AG04450 (cell line): ENCODE measurements at regions not wholly inside any gene's neighbourhood (a gene's known extent, or its start where the extent isn't known, plus 50 kb on each side); places are given as distances from the start of the nearest gene placed in this dataset.

Source experiments
- CTCF ChIA-PET: fragments of 300-600, 350-600 bp; formaldehyde crosslinking; extraction: SDS; loops from one replicate; lab custom pipeline; 2022; ENCODE audit warnings: antibody characterized with exemption, inconsistent platforms; lab: Charles Lee
- POLR2A ChIA-PET: fragments of 350-600 bp; formaldehyde crosslinking; extraction: SDS; loops from one replicate; lab custom pipeline; 2021; ENCODE audit warnings: antibody characterized with exemption, inconsistent platforms; lab: Yijun Ruan, JAX
- DNase-seq: peaks from one replicate; pipeline ENCODE4 v3.0.0-alpha.2; 2011; ENCODE audit warnings: low read depth, low spot score
- H3K27ac ChIP-seq: one replicate; pipeline ENCODE4 v1.5.1; 2012; ENCODE audit warnings: low read depth, low read length, control low read depth
- H3K27me3 ChIP-seq: one replicate; pipeline ENCODE4 v1.6.0; 2012; ENCODE audit warnings: low read length; ENCODE audit not compliant: control insufficient read depth, insufficient read depth
- H3K4me3 ChIP-seq: 2 replicates; pipeline ENCODE4 v1.5.1; 2011; ENCODE audit warnings: mild to moderate bottlenecking, low read depth, low read length, control low read depth
- H3K9me3 ChIP-seq: 2 replicates; pipeline ENCODE4 v1.5.1; 2012; ENCODE audit warnings: low read length; ENCODE audit not compliant: control insufficient read depth, insufficient read depth
- TF ChIP-seq, protein P1 (sequence below): IDR thresholded peaks from 2 replicates; pipeline ENCODE4 v1.5.1; 2011; ENCODE audit warnings: low read depth, low read length, control low read depth, inconsistent platforms

DNA sequence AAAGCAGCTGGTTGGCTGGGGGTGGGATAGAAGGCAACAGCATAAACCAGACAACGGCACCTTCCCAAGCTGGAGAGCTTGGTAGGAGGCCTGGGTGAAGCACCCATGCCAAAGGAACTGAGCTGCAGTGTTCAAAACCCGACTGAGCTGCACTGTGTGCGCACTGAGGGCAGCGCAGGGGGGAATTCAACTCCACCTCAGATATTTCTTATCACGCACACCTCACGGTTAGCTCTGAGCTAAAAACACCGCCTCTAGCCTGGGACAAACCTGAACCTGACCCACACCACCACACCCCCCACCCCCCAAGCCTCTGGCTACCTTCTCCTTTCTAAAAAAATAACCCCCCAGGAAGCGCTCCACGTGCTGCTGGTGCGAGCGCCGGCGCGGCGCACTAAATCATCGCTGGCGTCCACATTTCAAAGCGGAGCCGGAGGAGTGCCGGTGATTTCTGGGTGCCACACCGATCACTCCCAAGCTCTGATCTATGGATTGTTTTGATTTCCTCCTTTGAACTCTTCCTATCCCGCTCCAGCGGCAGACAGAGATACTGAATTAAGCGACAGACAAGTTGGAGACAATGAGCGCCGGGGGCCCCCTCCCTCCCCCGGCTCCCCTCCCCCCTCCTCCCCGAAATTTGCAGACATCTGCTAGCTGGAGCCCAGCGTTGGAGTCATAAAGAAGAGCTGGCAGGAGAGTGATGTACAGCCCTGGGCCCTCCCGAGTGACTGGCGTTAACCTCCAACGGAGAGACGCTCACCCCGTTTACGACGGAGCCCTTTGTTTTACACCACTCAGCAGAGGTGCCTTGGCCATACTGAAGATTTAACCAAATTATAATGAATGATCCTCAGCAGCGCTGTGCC, 85.0 kb downstream of the NOG start:
- Histone ChIP-seq H3K4me3 (peak overlapping the region; percentile 34), H3K27me3 (peaks cover 38% of the 10 kb centered on the region), H3K9me3 (no peaks in the 10 kb centered on the region), H3K27ac (no peak overlapping the region)
- ChIA-PET CTCF (interaction anchor here (0.6 to 4.9 kb wide), 10 partner anchors 15 to 763 kb away, joined by 3 to 55 read pairs (median 4); partner anchors contain the start of gene NOG), POLR2A (interaction anchor here (0.6 kb wide), 1 partner anchor 36 kb away, joined by 3 read pairs; no protein-coding TSS in a partner anchor)
- DNase-seq, result no peak
- TF ChIP-seq, protein P1, sequence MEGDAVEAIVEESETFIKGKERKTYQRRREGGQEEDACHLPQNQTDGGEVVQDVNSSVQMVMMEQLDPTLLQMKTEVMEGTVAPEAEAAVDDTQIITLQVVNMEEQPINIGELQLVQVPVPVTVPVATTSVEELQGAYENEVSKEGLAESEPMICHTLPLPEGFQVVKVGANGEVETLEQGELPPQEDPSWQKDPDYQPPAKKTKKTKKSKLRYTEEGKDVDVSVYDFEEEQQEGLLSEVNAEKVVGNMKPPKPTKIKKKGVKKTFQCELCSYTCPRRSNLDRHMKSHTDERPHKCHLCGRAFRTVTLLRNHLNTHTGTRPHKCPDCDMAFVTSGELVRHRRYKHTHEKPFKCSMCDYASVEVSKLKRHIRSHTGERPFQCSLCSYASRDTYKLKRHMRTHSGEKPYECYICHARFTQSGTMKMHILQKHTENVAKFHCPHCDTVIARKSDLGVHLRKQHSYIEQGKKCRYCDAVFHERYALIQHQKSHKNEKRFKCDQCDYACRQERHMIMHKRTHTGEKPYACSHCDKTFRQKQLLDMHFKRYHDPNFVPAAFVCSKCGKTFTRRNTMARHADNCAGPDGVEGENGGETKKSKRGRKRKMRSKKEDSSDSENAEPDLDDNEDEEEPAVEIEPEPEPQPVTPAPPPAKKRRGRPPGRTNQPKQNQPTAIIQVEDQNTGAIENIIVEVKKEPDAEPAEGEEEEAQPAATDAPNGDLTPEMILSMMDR, result no peak

DNA sequence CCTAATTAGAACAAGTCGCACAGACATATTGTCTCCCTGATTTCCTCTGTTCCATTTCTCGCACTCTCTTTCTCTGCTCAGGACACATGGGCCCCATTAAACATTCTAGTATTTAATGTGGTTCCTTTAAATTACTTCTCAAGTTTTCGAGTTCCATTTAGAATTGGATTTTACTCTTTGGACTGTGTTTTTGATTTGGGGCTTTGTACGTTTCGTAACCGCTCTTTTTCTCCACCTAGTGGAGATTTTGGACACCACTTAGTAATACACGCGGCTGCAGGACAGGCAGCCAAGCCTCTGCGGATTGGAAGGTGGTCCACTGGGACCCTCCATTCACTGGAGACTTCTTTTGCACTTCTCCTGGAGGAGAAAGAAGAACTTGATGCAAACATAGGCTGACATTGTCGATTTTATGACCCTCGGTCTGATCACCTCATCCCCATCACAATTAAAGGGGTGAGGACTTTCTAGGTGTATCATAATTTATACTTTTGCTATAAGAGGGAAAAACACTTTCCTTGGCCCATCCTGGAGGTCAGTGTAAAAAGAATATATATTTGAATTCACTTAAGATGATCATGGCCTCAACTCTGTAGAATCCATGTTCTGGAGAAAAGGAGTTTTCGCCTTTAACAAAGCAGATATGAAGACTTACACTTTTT, 85.7 kb downstream of the NOG start:
- POLR2A ChIA-PET, result no interaction called here
- Histone ChIP-seq H3K27ac (no peak overlapping the region), H3K27me3 (peaks cover 32% of the 10 kb centered on the region), H3K9me3 (no peaks in the 10 kb centered on the region), H3K4me3 (peak overlapping the region; percentile 34)
- CTCF ChIA-PET, result interaction anchor here (0.7 to 4.9 kb wide), 7 partner anchors 12 to 762 kb away, joined by 3 to 55 read pairs (median 5); partner anchors contain the start of gene NOG
- DNase-seq, result no peak
- TF ChIP-seq, protein P1, result peak; percentile 73

DNA sequence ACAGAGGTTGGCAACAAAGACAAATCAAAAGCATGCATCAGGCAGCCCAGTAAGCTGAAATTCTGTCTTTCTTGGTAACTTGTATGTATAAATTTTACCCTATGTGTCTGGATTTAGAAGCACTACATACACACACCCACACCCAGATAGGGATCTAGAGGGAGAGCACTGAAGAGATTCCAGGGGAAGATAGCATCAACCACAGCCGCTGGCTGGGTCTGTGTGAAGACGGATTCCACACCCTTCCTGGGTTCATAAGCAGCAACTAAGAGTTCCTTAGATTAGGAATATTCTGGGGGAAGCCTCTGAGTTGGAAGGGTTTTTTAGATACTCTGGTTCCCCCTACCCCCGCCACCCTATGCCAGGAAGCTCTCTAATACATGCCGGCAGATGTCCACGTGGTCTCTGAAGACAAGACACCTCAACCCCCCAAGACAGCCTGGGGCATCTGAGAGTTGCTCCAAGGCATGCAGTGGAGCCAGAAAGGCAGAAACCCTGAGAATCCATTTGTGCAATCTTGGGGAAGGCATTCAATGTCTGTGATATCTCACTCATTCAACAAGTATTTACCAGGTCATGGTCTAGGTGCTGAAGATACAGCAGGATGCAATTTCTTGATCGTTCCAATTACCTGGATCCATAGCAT, 86.4 kb downstream of the NOG start:
- H3K27ac ChIP-seq, result no peak overlapping the region
- ChIA-PET POLR2A (no interaction called here), CTCF (interaction anchor here (1.0 to 4.9 kb wide), 6 partner anchors 12 to 87 kb away, joined by 3 to 55 read pairs (median 6); partner anchors contain the start of gene NOG)
- no peaks in the 10 kb centered on the region for H3K9me3 ChIP-seq
- TF ChIP-seq, protein P1, result no peak
- no peak overlapping the region for H3K4me3 ChIP-seq
- DNase-seq, result no peak
- H3K27me3 ChIP-seq, result peaks cover 30% of the 10 kb centered on the region

DNA sequence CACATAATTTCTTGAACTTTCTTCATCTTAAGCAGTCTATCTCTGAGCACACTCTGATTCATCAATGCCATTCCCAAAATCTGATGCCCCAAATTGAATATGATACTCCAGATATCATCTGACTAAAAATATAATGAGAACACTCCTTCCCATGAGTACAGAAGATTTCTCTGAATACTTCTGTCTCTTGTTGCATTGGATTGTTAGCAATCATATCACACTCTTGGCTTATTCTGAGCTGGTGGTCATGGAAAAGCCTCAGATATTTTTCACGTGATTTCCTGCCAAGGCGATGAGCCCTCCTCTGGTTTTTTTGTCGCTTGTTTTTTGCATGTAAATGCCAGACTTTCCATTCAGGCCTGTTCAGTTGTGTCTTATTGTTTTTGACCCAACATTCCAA, 87.2 kb downstream of the NOG start:
- POLR2A ChIA-PET, result no interaction called here
- TF ChIP-seq, protein P1, result no peak
- CTCF ChIA-PET, result interaction anchor here (1.0 to 4.9 kb wide), 5 partner anchors 11 to 99 kb away, joined by 3 to 55 read pairs (median 5); partner anchors contain the start of gene NOG
- Histone ChIP-seq H3K9me3 (no peaks in the 10 kb centered on the region), H3K27me3 (peaks cover 30% of the 10 kb centered on the region), H3K4me3 (no peak overlapping the region), H3K27ac (no peak overlapping the region)
- no peak for DNase-seq
